ENCODE measurements at regions not wholly inside any gene's neighbourhood (a gene's known extent, or its start where the extent isn't known, plus 50 kb on each side); places are given as distances from the start of the nearest gene placed in this dataset.

DNA sequence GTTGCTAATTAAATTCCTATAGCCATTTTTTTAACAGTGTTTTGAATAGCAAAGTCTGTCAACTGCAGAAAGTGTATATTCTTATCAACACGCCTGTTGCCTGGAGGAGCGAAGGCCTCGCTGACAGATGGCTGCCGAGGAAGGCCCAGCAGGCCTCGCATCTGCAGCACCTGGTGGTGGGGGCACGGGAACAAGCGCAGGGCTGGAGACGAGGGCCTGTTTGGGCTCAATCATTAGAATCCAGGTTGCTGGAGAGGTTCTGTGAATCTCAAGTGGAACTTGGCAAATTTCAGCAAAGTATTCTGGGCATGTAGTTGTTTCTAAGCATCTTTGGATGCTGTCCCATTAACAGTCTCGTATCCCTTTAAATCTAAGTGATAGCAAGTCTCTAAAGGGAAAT is 66.1 kb upstream of the FAM204A start:
- no peak for DNase-seq

DNA sequence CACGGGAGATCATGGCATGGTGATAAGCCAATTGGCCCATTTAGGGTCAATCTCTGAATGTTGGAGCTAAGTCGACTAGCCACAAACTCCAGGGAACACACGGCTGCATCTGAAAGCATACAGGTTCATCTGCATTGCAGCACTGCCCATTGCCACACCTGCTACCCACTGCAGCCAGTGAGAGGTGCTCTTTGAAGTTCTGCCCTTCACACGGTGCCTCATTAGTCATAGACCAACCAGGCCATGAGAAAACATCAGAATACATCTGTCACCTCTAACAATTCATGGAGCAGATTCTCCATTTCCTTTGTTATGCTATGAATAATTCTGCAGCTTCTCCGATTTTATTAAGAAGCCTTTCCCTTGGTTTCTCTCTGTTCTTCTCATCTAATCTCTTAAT is 65.7 kb upstream of the FAM204A start:
- DNase-seq, result no peak

DNA sequence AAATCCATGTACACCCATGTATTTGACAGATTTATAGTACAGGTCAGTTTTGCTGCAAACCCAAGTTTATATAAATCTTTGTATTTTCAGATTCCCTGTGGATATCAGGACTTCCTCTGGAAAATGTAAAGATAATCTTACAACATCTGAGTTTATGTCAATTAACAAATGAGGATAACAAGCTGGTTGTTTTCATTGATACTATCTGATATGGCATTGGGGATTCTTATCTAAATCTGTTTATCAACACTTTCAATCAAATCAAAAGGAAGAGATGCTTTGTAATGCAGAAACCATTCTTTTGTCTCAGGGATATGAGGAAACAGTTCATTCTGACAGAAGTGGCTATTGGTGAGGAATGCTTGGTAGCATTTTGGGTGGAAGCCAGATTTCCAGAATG is 64.9 kb upstream of the FAM204A start:
- no peak for DNase-seq

DNA sequence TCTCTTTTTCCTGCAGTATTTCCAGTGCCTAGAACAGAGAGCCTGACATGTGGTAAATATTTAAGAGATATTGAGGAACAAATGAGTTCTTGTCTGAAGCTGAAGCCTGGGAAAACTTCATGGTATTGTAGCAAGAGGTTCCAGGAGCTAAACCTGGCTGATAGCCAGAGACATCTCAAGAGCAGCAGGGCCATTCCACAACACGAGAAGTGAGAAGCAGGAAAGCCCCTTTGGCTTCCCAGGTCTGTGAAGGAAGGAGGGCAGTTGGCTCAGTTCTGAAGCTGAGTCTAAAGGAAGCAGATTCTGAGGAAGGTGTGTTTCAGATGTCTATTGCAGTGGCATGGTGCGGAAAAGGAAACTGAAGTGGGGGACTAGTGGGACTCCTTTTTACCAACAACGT is 63.8 kb upstream of the FAM204A start:
- no peak for DNase-seq

DNA sequence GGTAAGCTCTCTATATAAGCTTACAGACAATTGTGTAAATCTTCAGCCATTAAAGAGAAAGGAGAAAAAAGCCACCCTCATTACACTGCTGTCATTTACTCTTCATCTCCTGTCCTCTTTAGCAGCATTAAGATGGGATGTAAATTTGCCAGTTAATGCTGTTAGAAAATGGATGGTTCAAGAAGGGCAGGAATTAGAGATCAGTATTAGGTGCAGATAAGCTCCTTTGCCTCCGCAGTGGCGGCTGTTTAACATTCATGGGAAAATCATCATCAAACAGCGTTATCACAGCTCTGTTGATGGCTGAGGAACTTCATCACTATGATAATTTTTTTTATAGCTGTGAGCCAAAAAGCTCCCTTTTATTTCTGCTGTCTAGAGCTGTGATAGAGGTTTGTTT is 61.8 kb upstream of the FAM204A start:
- DNase-seq, result no peak

DNA sequence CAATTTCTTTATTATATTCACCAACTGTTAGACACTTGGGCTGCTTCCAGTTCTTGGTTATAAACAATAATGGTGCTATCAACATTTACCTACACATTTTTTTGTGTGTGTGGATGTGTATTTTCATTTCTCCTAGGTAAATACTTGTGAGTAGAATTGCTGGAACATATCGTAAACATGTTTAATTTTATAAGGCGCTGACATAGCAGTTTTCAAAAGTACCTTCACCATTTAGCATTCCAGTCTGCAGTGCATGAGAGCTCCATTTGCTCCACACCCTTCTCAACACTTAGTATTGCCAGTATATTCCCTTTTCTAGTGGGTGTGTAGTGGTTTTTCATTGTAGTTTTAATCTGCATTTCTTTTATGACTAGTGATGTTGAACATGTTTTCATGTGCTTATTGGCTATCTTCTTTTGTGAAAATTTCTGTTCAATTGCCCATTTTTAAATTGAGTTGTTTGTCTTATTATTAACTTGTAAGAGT is 59.6 kb upstream of the FAM204A start:
- DNase-seq, result no peak

DNA sequence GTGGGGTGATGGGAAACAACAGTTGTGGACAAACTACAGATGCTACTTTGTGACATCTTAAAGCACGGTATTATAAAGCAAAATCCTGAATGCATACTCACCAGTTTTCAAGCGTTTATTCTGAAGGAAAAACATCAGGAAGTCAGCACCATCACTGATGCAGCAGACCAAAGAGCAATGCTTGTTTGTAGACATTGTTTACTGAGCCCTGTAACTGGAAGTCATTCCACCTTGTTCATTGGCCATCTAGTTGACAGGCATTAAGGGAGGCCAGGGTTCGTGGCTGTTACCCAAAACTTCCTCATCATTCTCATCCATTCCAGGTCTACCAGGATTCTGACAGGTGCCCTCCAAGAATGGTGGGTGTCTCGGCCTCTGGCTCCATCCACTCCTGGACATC is 55.3 kb upstream of the FAM204A start:
- DNase-seq, result no peak

DNA sequence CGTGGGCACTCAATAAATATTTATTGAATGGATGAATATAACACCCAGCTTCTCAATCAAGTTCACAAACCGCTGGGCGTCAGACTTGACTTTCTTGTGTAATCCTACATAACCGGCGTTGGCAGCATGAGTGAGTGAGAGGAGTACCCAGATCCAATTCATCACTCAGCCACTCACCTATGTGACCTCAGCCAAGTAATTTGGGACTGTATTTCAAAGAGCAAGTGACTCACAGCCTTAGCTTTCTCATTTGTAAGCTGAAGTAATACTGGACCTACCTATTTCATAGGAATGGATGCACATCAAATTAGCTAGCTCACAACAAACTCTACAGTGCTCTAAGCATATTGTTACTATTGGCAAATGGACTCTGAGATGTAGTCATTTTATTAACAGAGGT is 53.8 kb upstream of the FAM204A start:
- no peak for DNase-seq

DNA sequence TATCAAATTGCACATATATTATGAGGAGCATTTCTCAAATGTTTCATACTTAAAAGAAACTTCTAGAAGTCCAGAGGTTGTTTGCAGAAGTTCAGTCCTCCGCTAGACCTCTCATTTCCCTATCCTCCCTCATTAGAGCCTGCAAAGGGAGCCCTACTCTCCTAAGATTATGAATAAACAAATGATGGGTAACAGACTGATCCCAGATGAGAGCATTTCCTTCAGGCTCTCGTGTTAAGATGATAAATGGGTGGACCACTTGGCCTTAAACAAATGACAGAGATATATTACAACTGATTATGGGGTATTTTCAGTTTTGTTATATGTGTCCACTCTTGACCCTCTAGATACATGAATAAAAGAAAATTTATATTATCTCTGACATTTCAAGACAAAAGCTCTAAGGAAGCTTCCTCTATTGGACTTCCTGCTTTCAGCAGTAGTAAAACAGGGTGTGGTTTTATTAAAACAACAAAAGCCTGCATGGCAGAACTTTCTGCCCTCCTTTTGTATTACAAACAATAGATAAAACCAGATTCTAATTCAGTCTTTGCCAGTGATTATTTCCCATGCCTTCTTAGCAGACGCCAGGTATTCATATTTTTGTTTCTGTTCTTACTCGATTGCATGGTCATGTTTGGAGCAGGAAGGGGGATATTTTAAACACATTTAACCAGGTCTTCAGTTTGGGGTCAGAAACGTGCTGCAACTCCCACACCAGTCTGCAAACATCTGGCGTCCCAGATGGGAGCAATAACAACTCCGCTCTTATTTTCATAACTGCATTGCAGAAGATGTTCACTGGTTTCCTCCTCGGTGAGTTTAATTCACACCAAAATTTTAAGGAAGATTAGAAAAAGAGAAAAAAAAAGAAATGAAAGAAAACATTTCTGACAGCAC is 52.4 kb upstream of the FAM204A start:
- DNase-seq, result no peak

DNA sequence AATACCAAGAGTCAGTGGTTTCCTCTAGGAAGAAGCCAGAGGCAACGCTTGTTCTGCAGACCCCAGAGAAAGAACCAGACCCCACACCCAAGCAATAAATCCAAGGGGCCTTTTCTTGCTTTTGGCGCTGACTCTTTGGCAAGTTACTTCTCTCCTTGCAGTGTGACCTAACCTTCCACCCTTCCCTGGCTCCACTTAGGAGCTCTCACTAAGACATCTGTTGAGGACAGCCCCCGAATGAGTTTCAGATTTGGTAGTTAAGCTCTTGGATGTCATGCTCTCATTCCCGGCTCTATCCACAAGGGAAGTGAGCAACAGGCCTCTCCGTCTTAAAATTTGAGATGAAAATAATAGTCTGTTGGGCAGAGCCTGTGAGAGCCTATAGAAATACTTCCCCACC is 50.6 kb upstream of the FAM204A start:
- no peak for DNase-seq
